ENCODE measurements at regions not wholly inside any gene's neighbourhood (a gene's known extent, or its start where the extent isn't known, plus 50 kb on each side); places are given as distances from the start of the nearest gene placed in this dataset.

DNA sequence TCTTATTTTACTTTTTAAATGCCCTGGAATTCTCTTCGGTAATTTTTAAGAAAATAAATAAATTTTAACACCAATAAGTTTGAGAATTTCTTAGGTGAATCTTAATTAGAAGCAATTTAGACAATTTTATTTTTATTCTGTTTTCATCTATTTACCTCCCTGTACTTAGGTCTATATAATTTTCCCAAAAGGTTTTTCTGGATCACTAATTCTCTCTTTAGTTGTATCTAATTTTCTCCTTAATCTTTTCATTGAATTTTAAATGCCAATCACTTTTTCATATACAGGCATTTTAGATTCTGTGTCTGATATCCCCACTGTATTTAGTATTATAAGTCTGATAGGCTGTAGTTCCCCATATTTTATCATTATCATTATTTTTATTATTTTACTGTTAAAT, 845.3 kb downstream of the TRIML1 start:
- CTCF ChIA-PET: no interaction called here
- Mint-ChIP-seq H3K4me1 (no peaks in the 10 kb centered on the region), H3K36me3 (no peaks in the 10 kb centered on the region), H3K27me3 (no peaks in the 10 kb centered on the region), H3K27ac (no peak overlapping the region), H3K4me3 (no peak overlapping the region), H3K9me3 (peaks cover 0 to 10% (median 2%) of the 10 kb centered on the region in 11 donors)
- no peaks in the 10 kb centered on the region for H3K4me1 ChIP-seq (ENCODE audit: control insufficient read depth in 2 of 2, insufficient read depth in 2 of 2, low read length in 2 of 2)
- POLR2A ChIA-PET: no interaction called here
- H3K36me3 ChIP-seq (ENCODE audit: control insufficient read depth in 2 of 3, insufficient read depth in 3 of 3, low read length in 3 of 3): no peaks in the 10 kb centered on the region
- no peak overlapping the region for H3K27ac ChIP-seq (ENCODE audit: low read depth, low read length)
- H3K9me3 ChIP-seq (ENCODE audit: control insufficient read depth in 2 of 3, low read length in 3 of 3): no peaks in the 10 kb centered on the region
- no peak overlapping the region for H3K4me3 ChIP-seq (ENCODE audit: low read length)
- intact Hi-C loops (cut with micrococcal nuclease): no loop called here
- no peak for DNase-seq
- no peaks in the 10 kb centered on the region for H3K27me3 ChIP-seq (ENCODE audit: control insufficient read depth in 2 of 2, insufficient read depth in 2 of 2, low read length in 2 of 2)
- ATAC-seq: no peak

- intact Hi-C loops (cut with micrococcal nuclease): no loop called here
- Histone ChIP-seq H3K27me3 (ENCODE audit: control insufficient read depth in 2 of 2, insufficient read depth in 2 of 2, low read length in 2 of 2) (no peaks in the 10 kb centered on the region), H3K4me3 (ENCODE audit: low read length) (no peak overlapping the region), H3K36me3 (ENCODE audit: control insufficient read depth in 2 of 3, insufficient read depth in 3 of 3, low read length in 3 of 3) (no peaks in the 10 kb centered on the region), H3K27ac (ENCODE audit: low read depth, low read length) (no peak overlapping the region), H3K4me1 (ENCODE audit: control insufficient read depth in 2 of 2, insufficient read depth in 2 of 2, low read length in 2 of 2) (no peaks in the 10 kb centered on the region), H3K9me3 (ENCODE audit: control insufficient read depth in 2 of 3, low read length in 3 of 3) (no peaks in the 10 kb centered on the region)
- Mint-ChIP-seq H3K27ac (no peak overlapping the region), H3K4me3 (no peak overlapping the region), H3K9me3 (peaks cover 0 to 9% (median 2%) of the 10 kb centered on the region in 11 donors), H3K36me3 (no peaks in the 10 kb centered on the region), H3K4me1 (no peaks in the 10 kb centered on the region), H3K27me3 (no peaks in the 10 kb centered on the region)
- no peak for DNase-seq
- POLR2A ChIA-PET: no interaction called here
- CTCF ChIA-PET: no interaction called here
- no peak for ATAC-seq
Measured at GRCh38 chr4:188986271-188986689, 847.0 kb downstream of the TRIML1 start.

- H3K36me3 Mint-ChIP-seq: no peaks in the 10 kb centered on the region
- no peak overlapping the region for H3K27ac Mint-ChIP-seq
- Histone ChIP-seq H3K36me3 (ENCODE audit: control insufficient read depth in 2 of 3, insufficient read depth in 3 of 3, low read length in 3 of 3) (no peaks in the 10 kb centered on the region), H3K4me3 (ENCODE audit: low read length) (no peak overlapping the region), H3K27me3 (ENCODE audit: control insufficient read depth in 2 of 2, insufficient read depth in 2 of 2, low read length in 2 of 2) (no peaks in the 10 kb centered on the region), H3K4me1 (ENCODE audit: control insufficient read depth in 2 of 2, insufficient read depth in 2 of 2, low read length in 2 of 2) (no peaks in the 10 kb centered on the region), H3K9me3 (ENCODE audit: control insufficient read depth in 2 of 3, low read length in 3 of 3) (no peaks in the 10 kb centered on the region), H3K27ac (ENCODE audit: low read depth, low read length) (no peak overlapping the region)
- ChIA-PET POLR2A (no interaction called here), CTCF (no interaction called here)
- ATAC-seq: no peak
- H3K4me1 Mint-ChIP-seq: no peaks in the 10 kb centered on the region
- H3K27me3 Mint-ChIP-seq: no peaks in the 10 kb centered on the region
- intact Hi-C loops (cut with micrococcal nuclease): no loop called here
- no peak for DNase-seq
- peaks cover 0 to 9% (median 2%) of the 10 kb centered on the region in 11 donors for H3K9me3 Mint-ChIP-seq
- no peak overlapping the region for H3K4me3 Mint-ChIP-seq
Measured at GRCh38 chr4:188987011-188987410, 847.8 kb downstream of the TRIML1 start.

DNA sequence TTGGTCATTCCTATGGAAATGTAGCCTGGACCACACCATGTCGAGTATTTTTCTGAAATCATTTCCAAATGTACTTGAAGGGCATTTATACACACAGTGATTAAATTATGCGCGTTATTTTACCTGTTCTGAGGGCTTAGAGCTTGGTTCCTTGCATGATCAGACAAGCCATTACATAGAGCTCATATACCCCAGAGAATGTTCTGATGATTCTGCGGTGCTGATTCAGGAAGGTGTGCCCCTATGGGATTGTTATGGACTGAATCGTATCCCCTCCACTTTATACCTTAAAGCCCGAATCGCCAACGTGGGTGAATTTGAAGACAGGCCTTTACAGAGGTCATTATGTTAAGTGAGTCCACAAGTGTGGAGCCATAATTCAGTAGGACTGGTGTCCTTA, 848.9 kb downstream of the TRIML1 start:
- Histone ChIP-seq H3K36me3 (ENCODE audit: control insufficient read depth in 2 of 3, insufficient read depth in 3 of 3, low read length in 3 of 3) (no peaks in the 10 kb centered on the region), H3K27me3 (ENCODE audit: control insufficient read depth in 2 of 2, insufficient read depth in 2 of 2, low read length in 2 of 2) (no peaks in the 10 kb centered on the region), H3K4me3 (ENCODE audit: low read length) (no peak overlapping the region), H3K9me3 (ENCODE audit: control insufficient read depth in 2 of 3, low read length in 3 of 3) (no peaks in the 10 kb centered on the region), H3K4me1 (ENCODE audit: control insufficient read depth in 2 of 2, insufficient read depth in 2 of 2, low read length in 2 of 2) (no peaks in the 10 kb centered on the region), H3K27ac (ENCODE audit: low read depth, low read length) (no peak overlapping the region)
- intact Hi-C loops (cut with micrococcal nuclease): no loop called here
- DNase-seq (no peak), ATAC-seq (no peak)
- no peak overlapping the region for H3K4me3 Mint-ChIP-seq
- POLR2A ChIA-PET: no interaction called here
- H3K27me3 Mint-ChIP-seq: no peaks in the 10 kb centered on the region
- H3K4me1 Mint-ChIP-seq: no peaks in the 10 kb centered on the region
- CTCF ChIA-PET: no interaction called here
- no peak overlapping the region for H3K27ac Mint-ChIP-seq
- peaks cover 0 to 9% (median 4%) of the 10 kb centered on the region in 11 donors for H3K9me3 Mint-ChIP-seq
- H3K36me3 Mint-ChIP-seq: no peaks in the 10 kb centered on the region

- CTCF ChIA-PET: no interaction called here
Measured at GRCh38 chr4:188989371-188989770, 850.1 kb downstream of the TRIML1 start.

GRCh38 chr4:188992706-188993105, 853.5 kb downstream of the TRIML1 start:
- no peak overlapping the region for H3K27ac ChIP-seq (ENCODE audit: low read depth, low read length)
- no peaks in the 10 kb centered on the region for H3K9me3 ChIP-seq (ENCODE audit: control insufficient read depth in 2 of 3, low read length in 3 of 3)
- H3K9me3 Mint-ChIP-seq: peaks cover 0 to 15% (median 2%) of the 10 kb centered on the region in 11 donors
- H3K27ac Mint-ChIP-seq: no peak overlapping the region
- no peaks in the 10 kb centered on the region for H3K27me3 Mint-ChIP-seq
- H3K27me3 ChIP-seq (ENCODE audit: control insufficient read depth in 2 of 2, insufficient read depth in 2 of 2, low read length in 2 of 2): no peaks in the 10 kb centered on the region
- DNase-seq (no peak), ATAC-seq (no peak)
- H3K4me1 ChIP-seq (ENCODE audit: control insufficient read depth in 2 of 2, insufficient read depth in 2 of 2, low read length in 2 of 2): no peaks in the 10 kb centered on the region
- ChIA-PET CTCF (no interaction called here), POLR2A (no interaction called here)
- intact Hi-C loops (cut with micrococcal nuclease): no loop called here
- H3K36me3 Mint-ChIP-seq: no peaks in the 10 kb centered on the region
- no peak overlapping the region for H3K4me3 ChIP-seq (ENCODE audit: low read length)
- no peaks in the 10 kb centered on the region for H3K36me3 ChIP-seq (ENCODE audit: control insufficient read depth in 2 of 3, insufficient read depth in 3 of 3, low read length in 3 of 3)
- no peaks in the 10 kb centered on the region for H3K4me1 Mint-ChIP-seq
- no peak overlapping the region for H3K4me3 Mint-ChIP-seq

More at GRCh38 chr4:188989371-188989770, 850.1 kb downstream of the TRIML1 start:
- Histone ChIP-seq H3K36me3 (ENCODE audit: control insufficient read depth in 2 of 3, insufficient read depth in 3 of 3, low read length in 3 of 3) (no peaks in the 10 kb centered on the region), H3K4me3 (ENCODE audit: low read length) (no peak overlapping the region), H3K27me3 (ENCODE audit: control insufficient read depth in 2 of 2, insufficient read depth in 2 of 2, low read length in 2 of 2) (no peaks in the 10 kb centered on the region), H3K4me1 (ENCODE audit: control insufficient read depth in 2 of 2, insufficient read depth in 2 of 2, low read length in 2 of 2) (no peaks in the 10 kb centered on the region), H3K27ac (ENCODE audit: low read depth, low read length) (no peak overlapping the region), H3K9me3 (ENCODE audit: control insufficient read depth in 2 of 3, low read length in 3 of 3) (no peaks in the 10 kb centered on the region)
- Mint-ChIP-seq H3K4me3 (no peak overlapping the region), H3K9me3 (peaks cover 0 to 9% (median 4%) of the 10 kb centered on the region in 11 donors), H3K27me3 (no peaks in the 10 kb centered on the region), H3K27ac (no peak overlapping the region), H3K36me3 (no peaks in the 10 kb centered on the region), H3K4me1 (no peaks in the 10 kb centered on the region)
- DNase-seq: no peak
- intact Hi-C loops (cut with micrococcal nuclease): no loop called here
- ATAC-seq: no peak
- POLR2A ChIA-PET: no interaction called here

- H3K9me3 Mint-ChIP-seq: peaks cover 0 to 16% (median 2%) of the 10 kb centered on the region in 11 donors
- Histone ChIP-seq H3K36me3 (ENCODE audit: control insufficient read depth in 2 of 3, insufficient read depth in 3 of 3, low read length in 3 of 3) (no peaks in the 10 kb centered on the region), H3K4me3 (ENCODE audit: low read length) (no peak overlapping the region), H3K4me1 (ENCODE audit: control insufficient read depth in 2 of 2, insufficient read depth in 2 of 2, low read length in 2 of 2) (no peaks in the 10 kb centered on the region), H3K27me3 (ENCODE audit: control insufficient read depth in 2 of 2, insufficient read depth in 2 of 2, low read length in 2 of 2) (no peaks in the 10 kb centered on the region), H3K9me3 (ENCODE audit: control insufficient read depth in 2 of 3, low read length in 3 of 3) (no peaks in the 10 kb centered on the region), H3K27ac (ENCODE audit: low read depth, low read length) (no peak overlapping the region)
- no peak for DNase-seq
- no peaks in the 10 kb centered on the region for H3K27me3 Mint-ChIP-seq
- no peak overlapping the region for H3K27ac Mint-ChIP-seq
- H3K36me3 Mint-ChIP-seq: no peaks in the 10 kb centered on the region
- intact Hi-C loops (cut with micrococcal nuclease): no loop called here
- POLR2A ChIA-PET: no interaction called here
- no peaks in the 10 kb centered on the region for H3K4me1 Mint-ChIP-seq
- CTCF ChIA-PET: no interaction called here
- H3K4me3 Mint-ChIP-seq: no peak overlapping the region
- ATAC-seq: no peak
Measured at GRCh38 chr4:188993871-188994270, 854.6 kb downstream of the TRIML1 start.
